ENCODE measurements at regions not wholly inside any gene's neighbourhood (a gene's known extent, or its start where the extent isn't known, plus 50 kb on each side); places are given as distances from the start of the nearest gene placed in this dataset.

GRCh38 chr20:60467078-60467477 lies 508.9 kb downstream of the CDH26 start:
- no peak for DNase-seq

DNA sequence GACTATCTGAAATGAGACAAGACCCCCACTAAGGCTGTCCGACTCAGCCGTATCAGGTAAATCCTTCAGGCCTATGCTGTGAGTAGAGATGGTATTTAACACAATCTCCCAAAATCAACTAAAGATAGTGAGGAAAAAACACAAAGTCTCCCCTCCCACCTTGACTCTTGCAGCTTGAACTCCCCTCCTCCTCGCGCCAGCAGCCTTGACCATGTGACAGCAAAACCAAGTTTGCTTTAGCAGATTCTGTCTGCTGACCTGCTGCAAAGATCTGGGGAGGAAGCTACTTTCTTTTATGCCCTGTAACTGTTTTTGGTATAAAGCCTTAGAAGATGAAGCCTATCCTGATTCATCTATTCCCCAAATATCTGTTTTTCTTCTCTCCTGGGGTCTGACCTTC lies 509.5 kb downstream of the CDH26 start:
- no peaks in the 10 kb centered on the region for H3K4me1 ChIP-seq (ENCODE audit: control insufficient read depth in 1 of 2, insufficient read depth in 2 of 2, low read length in 2 of 2)
- no peak overlapping the region for H3K27ac ChIP-seq (ENCODE audit: low read depth in 1 of 2, low read length in 2 of 2)
- H3K4me3 ChIP-seq (ENCODE audit: low read length in 2 of 2), result no peak overlapping the region
- 73 to 77% methylated on average over 4 of the region's 4 CpGs for WGBS, 2 donors
- H3K9me3 ChIP-seq (ENCODE audit: control insufficient read depth, low read length), result no peaks in the 10 kb centered on the region
- ATAC-seq (ENCODE audit: low FRiP score) (no peak), DNase-seq (no peak)
- no peaks in the 10 kb centered on the region for H3K27me3 ChIP-seq (ENCODE audit: control insufficient read depth in 1 of 2, insufficient read depth in 2 of 2, low read length in 1 of 2)
- H3K36me3 ChIP-seq (ENCODE audit: control insufficient read depth in 1 of 2, insufficient read depth in 2 of 2, low read length in 1 of 2), result no peaks in the 10 kb centered on the region
- intact Hi-C loops (cut with DNase I), result no loop called here

More at GRCh38 chr20:60467078-60467477, 508.9 kb downstream of the CDH26 start:
- Histone ChIP-seq H3K4me1 (ENCODE audit: control insufficient read depth in 1 of 2, insufficient read depth in 2 of 2, low read length in 2 of 2) (no peaks in the 10 kb centered on the region), H3K36me3 (ENCODE audit: control insufficient read depth in 1 of 2, insufficient read depth in 2 of 2, low read length in 1 of 2) (no peaks in the 10 kb centered on the region), H3K9me3 (ENCODE audit: control insufficient read depth, low read length) (no peaks in the 10 kb centered on the region), H3K27ac (ENCODE audit: low read depth in 1 of 2, low read length in 2 of 2) (no peak overlapping the region), H3K27me3 (ENCODE audit: control insufficient read depth in 1 of 2, insufficient read depth in 2 of 2, low read length in 1 of 2) (no peaks in the 10 kb centered on the region), H3K4me3 (ENCODE audit: low read length in 2 of 2) (no peak overlapping the region)
- 75 to 81% methylated on average over 2 of the region's 2 CpGs for WGBS, 2 donors
- intact Hi-C loops (cut with DNase I), result no loop called here
- no peak for ATAC-seq (ENCODE audit: low FRiP score)

- intact Hi-C loops (cut with DNase I), result no loop called here
- no peaks in the 10 kb centered on the region for H3K4me1 ChIP-seq (ENCODE audit: control insufficient read depth in 1 of 2, insufficient read depth in 2 of 2, low read length in 2 of 2)
Observed at GRCh38 chr20:60469829-60470228, 511.6 kb downstream of the CDH26 start.

GRCh38 chr20:60470366-60470765 lies 512.1 kb downstream of the CDH26 start:
- H3K4me1 ChIP-seq (ENCODE audit: control insufficient read depth in 1 of 2, insufficient read depth in 2 of 2, low read length in 2 of 2), result no peaks in the 10 kb centered on the region
- DNase-seq (no peak), ATAC-seq (ENCODE audit: low FRiP score) (no peak)
- H3K27ac ChIP-seq (ENCODE audit: low read depth in 1 of 2, low read length in 2 of 2), result no peak overlapping the region
- no peaks in the 10 kb centered on the region for H3K9me3 ChIP-seq (ENCODE audit: control insufficient read depth, low read length)
- no peaks in the 10 kb centered on the region for H3K27me3 ChIP-seq (ENCODE audit: control insufficient read depth in 1 of 2, insufficient read depth in 2 of 2, low read length in 1 of 2)
- WGBS, 2 donors, result 85 to 95% methylated on average over 1 of the region's 1 CpG
- H3K4me3 ChIP-seq (ENCODE audit: low read length in 2 of 2), result no peak overlapping the region
- no peaks in the 10 kb centered on the region for H3K36me3 ChIP-seq (ENCODE audit: control insufficient read depth in 1 of 2, insufficient read depth in 2 of 2, low read length in 1 of 2)
- intact Hi-C loops (cut with DNase I), result no loop called here

More at GRCh38 chr20:60469829-60470228, 511.6 kb downstream of the CDH26 start:
- ATAC-seq (ENCODE audit: low FRiP score) (no peak), DNase-seq (no peak)
- 73% methylated on average over 5 of the region's 5 CpGs for WGBS, 2 donors
- Histone ChIP-seq H3K27me3 (ENCODE audit: control insufficient read depth in 1 of 2, insufficient read depth in 2 of 2, low read length in 1 of 2) (no peaks in the 10 kb centered on the region), H3K27ac (ENCODE audit: low read depth in 1 of 2, low read length in 2 of 2) (no peak overlapping the region), H3K9me3 (ENCODE audit: control insufficient read depth, low read length) (no peaks in the 10 kb centered on the region), H3K4me3 (ENCODE audit: low read length in 2 of 2) (no peak overlapping the region), H3K36me3 (ENCODE audit: control insufficient read depth in 1 of 2, insufficient read depth in 2 of 2, low read length in 1 of 2) (no peaks in the 10 kb centered on the region)

GRCh38 chr20:60473211-60473610 lies 515.0 kb downstream of the CDH26 start:
- H3K36me3 ChIP-seq (ENCODE audit: control insufficient read depth in 1 of 2, insufficient read depth in 2 of 2, low read length in 1 of 2), result no peaks in the 10 kb centered on the region
- H3K9me3 ChIP-seq (ENCODE audit: control insufficient read depth, low read length), result no peaks in the 10 kb centered on the region
- ATAC-seq (ENCODE audit: low FRiP score) (no peak), DNase-seq (no peak)
- 44 to 51% methylated on average over 2 of the region's 2 CpGs for whole genome bisulfite sequencing, 2 donors
- no peaks in the 10 kb centered on the region for H3K27me3 ChIP-seq (ENCODE audit: control insufficient read depth in 1 of 2, insufficient read depth in 2 of 2, low read length in 1 of 2)
- H3K4me1 ChIP-seq (ENCODE audit: control insufficient read depth in 1 of 2, insufficient read depth in 2 of 2, low read length in 2 of 2), result no peaks in the 10 kb centered on the region
- intact Hi-C loops (cut with DNase I), result no loop called here
- H3K4me3 ChIP-seq (ENCODE audit: low read length in 2 of 2), result no peak overlapping the region
- H3K27ac ChIP-seq (ENCODE audit: low read depth in 1 of 2, low read length in 2 of 2), result no peak overlapping the region

DNA sequence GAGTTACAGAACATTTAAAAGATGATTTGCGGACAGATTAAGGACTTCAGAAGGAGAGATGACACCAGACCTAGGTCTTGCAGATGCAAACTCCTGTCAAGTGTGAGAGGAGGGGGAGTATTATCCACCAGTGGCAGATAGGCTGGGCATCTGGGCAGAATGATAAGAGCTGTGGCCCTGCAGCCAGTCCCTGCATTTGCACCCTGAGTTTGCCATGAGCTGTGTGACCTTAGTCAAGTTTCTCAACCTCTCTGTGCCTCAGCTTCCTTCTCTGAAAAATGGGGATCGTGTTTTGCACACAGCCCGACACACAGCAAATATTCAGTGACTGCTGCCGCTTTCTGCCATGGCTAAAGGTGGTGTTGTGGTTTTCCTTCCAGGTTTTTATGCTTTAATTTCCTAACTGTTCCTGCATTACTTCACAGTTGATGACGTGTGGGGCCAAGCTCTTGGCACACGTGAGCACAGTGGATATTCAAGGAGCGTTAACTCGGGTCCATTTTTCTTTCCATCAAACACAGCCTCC lies 516.2 kb downstream of the CDH26 start:
- ATAC-seq (ENCODE audit: low FRiP score), result no peak
- Histone ChIP-seq H3K9me3 (ENCODE audit: control insufficient read depth, low read length) (no peaks in the 10 kb centered on the region), H3K4me3 (ENCODE audit: low read length in 2 of 2) (no peak overlapping the region), H3K4me1 (ENCODE audit: control insufficient read depth in 1 of 2, insufficient read depth in 2 of 2, low read length in 2 of 2) (no peaks in the 10 kb centered on the region), H3K27me3 (ENCODE audit: control insufficient read depth in 1 of 2, insufficient read depth in 2 of 2, low read length in 1 of 2) (no peaks in the 10 kb centered on the region), H3K36me3 (ENCODE audit: control insufficient read depth in 1 of 2, insufficient read depth in 2 of 2, low read length in 1 of 2) (no peaks in the 10 kb centered on the region), H3K27ac (ENCODE audit: low read depth in 1 of 2, low read length in 2 of 2) (no peak overlapping the region)
- intact Hi-C loops (cut with DNase I), result no loop called here
- no peak for DNase-seq
- WGBS, 2 donors, result 46 to 50% methylated on average over 8 of the region's 8 CpGs

- ATAC-seq (ENCODE audit: low FRiP score), result no peak
- Histone ChIP-seq H3K36me3 (ENCODE audit: control insufficient read depth in 1 of 2, insufficient read depth in 2 of 2, low read length in 1 of 2) (no peaks in the 10 kb centered on the region), H3K9me3 (ENCODE audit: control insufficient read depth, low read length) (no peaks in the 10 kb centered on the region), H3K27ac (ENCODE audit: low read depth in 1 of 2, low read length in 2 of 2) (no peak overlapping the region), H3K4me1 (ENCODE audit: control insufficient read depth in 1 of 2, insufficient read depth in 2 of 2, low read length in 2 of 2) (no peaks in the 10 kb centered on the region), H3K27me3 (ENCODE audit: control insufficient read depth in 1 of 2, insufficient read depth in 2 of 2, low read length in 1 of 2) (no peaks in the 10 kb centered on the region), H3K4me3 (ENCODE audit: low read length in 2 of 2) (no peak overlapping the region)
- intact Hi-C loops (cut with DNase I), result no loop called here
- DNase-seq, result no peak
- 65 to 71% methylated on average over 7 of the region's 7 CpGs for WGBS, 2 donors
Observed at GRCh38 chr20:60476045-60476444, 517.8 kb downstream of the CDH26 start.

GRCh38 chr20:60477958-60478357 lies 519.7 kb downstream of the CDH26 start:
- 45 to 52% methylated on average over 11 of the region's 11 CpGs for WGBS, 2 donors
- Histone ChIP-seq H3K9me3 (ENCODE audit: control insufficient read depth, low read length) (no peaks in the 10 kb centered on the region), H3K4me3 (ENCODE audit: low read length in 2 of 2) (no peak overlapping the region), H3K27me3 (ENCODE audit: control insufficient read depth in 1 of 2, insufficient read depth in 2 of 2, low read length in 1 of 2) (no peaks in the 10 kb centered on the region), H3K27ac (ENCODE audit: low read depth in 1 of 2, low read length in 2 of 2) (no peak overlapping the region), H3K36me3 (ENCODE audit: control insufficient read depth in 1 of 2, insufficient read depth in 2 of 2, low read length in 1 of 2) (no peaks in the 10 kb centered on the region), H3K4me1 (ENCODE audit: control insufficient read depth in 1 of 2, insufficient read depth in 2 of 2, low read length in 2 of 2) (no peaks in the 10 kb centered on the region)
- DNase-seq, result peak in 1 of 2 donors; percentile 66
- intact Hi-C loops (cut with DNase I), result no loop called here
- no peak for ATAC-seq (ENCODE audit: low FRiP score)

GRCh38 chr20:60478533-60478932 lies 520.3 kb downstream of the CDH26 start:
- intact Hi-C loops (cut with DNase I), result no loop called here
- 71 to 83% methylated on average over 7 of the region's 7 CpGs for WGBS, 2 donors
- Histone ChIP-seq H3K4me3 (ENCODE audit: low read length in 2 of 2) (no peak overlapping the region), H3K4me1 (ENCODE audit: control insufficient read depth in 1 of 2, insufficient read depth in 2 of 2, low read length in 2 of 2) (no peaks in the 10 kb centered on the region), H3K9me3 (ENCODE audit: control insufficient read depth, low read length) (no peaks in the 10 kb centered on the region), H3K27me3 (ENCODE audit: control insufficient read depth in 1 of 2, insufficient read depth in 2 of 2, low read length in 1 of 2) (no peaks in the 10 kb centered on the region), H3K27ac (ENCODE audit: low read depth in 1 of 2, low read length in 2 of 2) (no peak overlapping the region), H3K36me3 (ENCODE audit: control insufficient read depth in 1 of 2, insufficient read depth in 2 of 2, low read length in 1 of 2) (no peaks in the 10 kb centered on the region)
- no peak for DNase-seq
- no peak for ATAC-seq (ENCODE audit: low FRiP score)
